Stimulated activated CD4-positive, alpha-beta T cell treated with anti-CD3 and anti-CD28 coated beads, Interleukin-12 subunit alpha, Interleukin-12 subunit beta, amount 100 ng/mL, for 48 hours (primary cell): ENCODE measurements at regions not wholly inside any gene's neighbourhood (a gene's known extent, or its start where the extent isn't known, plus 50 kb on each side); places are given as distances from the start of the nearest gene placed in this dataset.

ENCODE experiments used
- DNase-seq, 3 donors: peaks; one replicate each; pipeline ENCODE4 v3.0.0-alpha.2; 2020; ENCODE audit warnings: low read depth in 2 of 3, low spot score in 1 of 3

GRCh38 chr16:85337910-85338637 lies 225.8 kb upstream of the CIBAR2 start:
- DNase-seq, result no peak

GRCh38 chr16:85338638-85338982 lies 226.3 kb upstream of the CIBAR2 start:
- DNase-seq, result no peak

GRCh38 chr16:85338989-85339685 lies 226.9 kb upstream of the CIBAR2 start:
- no peak for DNase-seq

GRCh38 chr16:85341972-85342695 lies 229.9 kb upstream of the CIBAR2 start:
- DNase-seq, result no peak

GRCh38 chr16:85344502-85345128 lies 232.3 kb upstream of the CIBAR2 start:
- DNase-seq, result no peak

- no peak for DNase-seq
These were observed 232.9 kb upstream of the CIBAR2 start for GRCh38 chr16:85345129-85345639.

- no peak for DNase-seq
These were observed 234.3 kb upstream of the CIBAR2 start for GRCh38 chr16:85346404-85347212.

GRCh38 chr16:85347213-85347591 lies 234.9 kb upstream of the CIBAR2 start:
- DNase-seq, result no peak

GRCh38 chr16:85348065-85348840 lies 236.0 kb upstream of the CIBAR2 start:
- DNase-seq, result no peak

- no peak for DNase-seq
These were observed 236.7 kb upstream of the CIBAR2 start for GRCh38 chr16:85348911-85349334.

GRCh38 chr16:85349365-85350145 lies 237.3 kb upstream of the CIBAR2 start:
- no peak for DNase-seq

- no peak for DNase-seq
These were observed 238.0 kb upstream of the CIBAR2 start for GRCh38 chr16:85350146-85350728.

GRCh38 chr16:85350973-85351372 lies 238.7 kb upstream of the CIBAR2 start:
- DNase-seq, result no peak

GRCh38 chr16:85353013-85353412 lies 240.7 kb upstream of the CIBAR2 start:
- DNase-seq, result no peak

GRCh38 chr16:85353839-85354685 lies 241.8 kb upstream of the CIBAR2 start:
- DNase-seq, result no peak

GRCh38 chr16:85354686-85355514 lies 242.6 kb upstream of the CIBAR2 start:
- DNase-seq, result no peak

GRCh38 chr16:85355515-85355837 lies 243.2 kb upstream of the CIBAR2 start:
- no peak for DNase-seq
